HEK293 (cell line): ENCODE measurements at regions not wholly inside any gene's neighbourhood (a gene's known extent, or its start where the extent isn't known, plus 50 kb on each side); places are given as distances from the start of the nearest gene placed in this dataset.

Source experiments
- CTCF ChIA-PET: fragments of 350-600 bp; formaldehyde crosslinking; extraction: SDS; loops from one replicate; lab custom pipeline; 2021; ENCODE audit warnings: antibody characterized with exemption; lab: Yijun Ruan, JAX
- POLR2A ChIA-PET: fragments of 300-600 bp; formaldehyde crosslinking; extraction: SDS; loops from one replicate; lab custom pipeline; 2020; ENCODE audit warnings: antibody characterized with exemption, inconsistent platforms; lab: Yijun Ruan, JAX
- H3K27ac ChIP-seq: fragments of 200-500 bp; sonication (Bioruptor generic); 2 replicates; pipeline ENCODE4 v1.5.1; 2014; ENCODE audit warnings: low read depth, low read length, control low read depth, inconsistent platforms; ENCODE audit errors: extremely low read depth
- H3K36me3 ChIP-seq, 2 experiments: fragments of 200-500 bp in 1 of 2; sonication (Bioruptor generic) in 1 of 2; 1 replicate in 1 of 2; 2 replicates in 1 of 2; pipeline ENCODE4 v1.5.1; 2014 to 2017; ENCODE audit warnings: inconsistent platforms in 2 of 2, low read length in 2 of 2; ENCODE audit not compliant: control insufficient read depth in 2 of 2, insufficient read depth in 1 of 2
- H3K4me1 ChIP-seq: fragments of 200-500 bp; sonication (Bioruptor generic); 2 replicates; pipeline ENCODE4 v1.5.1; 2014; ENCODE audit warnings: mild to moderate bottlenecking, low read length, inconsistent platforms; ENCODE audit not compliant: control insufficient read depth, insufficient read depth
- H3K4me3 ChIP-seq: 2 replicates; pipeline ENCODE4 v1.5.1; 2011; ENCODE audit warnings: low read depth, mild to moderate bottlenecking, control low read depth, low read length, moderate library complexity
- H3K9me3 ChIP-seq: fragments of 200-500 bp; sonication (Bioruptor generic); 2 replicates; pipeline ENCODE4 v1.5.1; 2014; ENCODE audit warnings: low read depth, low read length, inconsistent platforms; ENCODE audit not compliant: control insufficient read depth, insufficient read depth
- KLF16 ChIP-seq: fragments of 450-650 bp; formaldehyde crosslinking; IDR thresholded peaks from 2 replicates; pipeline ENCODE4 v1.5.1; 2017; ENCODE audit warnings: missing biosample characterization, missing genetic modification characterization
- KLF17 ChIP-seq: fragments of 450-650 bp; formaldehyde crosslinking; IDR thresholded peaks from 2 replicates; pipeline ENCODE4 v1.5.1; 2016; ENCODE audit warnings: missing biosample characterization, missing genetic modification characterization
- MZF1 ChIP-seq: fragments of 450-650 bp; formaldehyde crosslinking; IDR thresholded peaks from 2 replicates; pipeline ENCODE4 v1.5.1; 2017; ENCODE audit warnings: missing biosample characterization, missing genetic modification characterization, borderline replicate concordance
- ZBTB11 ChIP-seq: fragments of 450-650 bp; formaldehyde crosslinking; conservative IDR thresholded peaks from 2 replicates; pipeline ENCODE4 v1.5.1; 2016; ENCODE audit warnings: low read depth, missing biosample characterization, missing genetic modification characterization
- ZBTB49 ChIP-seq: fragments of 450-650 bp; formaldehyde crosslinking; IDR thresholded peaks from 2 replicates; pipeline ENCODE4 v1.5.1; 2016; ENCODE audit warnings: missing biosample characterization, missing genetic modification characterization, low read depth
- ZNF138 ChIP-seq: fragments of 450-650 bp; formaldehyde crosslinking; IDR thresholded peaks from 2 replicates; pipeline ENCODE4 v1.5.1; 2016; ENCODE audit warnings: missing biosample characterization, missing genetic modification characterization, borderline replicate concordance
- ZNF362 ChIP-seq: fragments of 450-650 bp; formaldehyde crosslinking; IDR thresholded peaks from 2 replicates; pipeline ENCODE4 v1.5.1; 2016; ENCODE audit warnings: missing biosample characterization, missing genetic modification characterization
- ZNF366 ChIP-seq: fragments of 450-650 bp; formaldehyde crosslinking; conservative IDR thresholded peaks from 2 replicates; pipeline ENCODE4 v1.5.1; 2016; ENCODE audit warnings: missing biosample characterization, missing genetic modification characterization
- ZNF529 ChIP-seq: fragments of 450-650 bp; formaldehyde crosslinking; IDR thresholded peaks from 2 replicates; pipeline ENCODE4 v1.5.1; 2017; ENCODE audit warnings: missing genetic modification characterization, missing biosample characterization; ENCODE audit not compliant: insufficient replicate concordance
- ZNF555 ChIP-seq: fragments of 450-650 bp; formaldehyde crosslinking; conservative IDR thresholded peaks from 2 replicates; pipeline ENCODE4 v1.5.1; 2017; ENCODE audit warnings: missing biosample characterization, mild to moderate bottlenecking, missing genetic modification characterization, inconsistent platforms
- ZNF558 ChIP-seq: fragments of 450-650 bp; formaldehyde crosslinking; IDR thresholded peaks from 2 replicates; pipeline ENCODE4 v1.5.1; 2016; ENCODE audit warnings: missing biosample characterization, missing genetic modification characterization
- ZNF610 ChIP-seq: fragments of 450-650 bp; formaldehyde crosslinking; IDR thresholded peaks from 2 replicates; pipeline ENCODE4 v1.5.1; 2016; ENCODE audit warnings: missing biosample characterization, missing genetic modification characterization, borderline replicate concordance
- ZNF623 ChIP-seq: fragments of 450-650 bp; formaldehyde crosslinking; IDR thresholded peaks from 2 replicates; pipeline ENCODE4 v1.5.1; 2016; ENCODE audit warnings: missing biosample characterization, missing genetic modification characterization
- ZNF624 ChIP-seq: fragments of 450-650 bp; formaldehyde crosslinking; IDR thresholded peaks from 2 replicates; pipeline ENCODE4 v1.5.1; 2017; ENCODE audit warnings: missing biosample characterization, missing genetic modification characterization
- ZNF639 ChIP-seq: fragments of 450-650 bp; formaldehyde crosslinking; IDR thresholded peaks from 2 replicates; pipeline ENCODE4 v1.5.1; 2016; ENCODE audit warnings: missing biosample characterization, missing genetic modification characterization
- ZNF660 ChIP-seq: fragments of 450-650 bp; IDR thresholded peaks from 2 replicates; pipeline ENCODE4 v1.5.1; 2018; ENCODE audit warnings: missing biosample characterization, mild to moderate bottlenecking, missing genetic modification characterization

GRCh38 chr10:33493978-33494377 is 159.5 kb upstream of the NRP1 start:
- Histone ChIP-seq H3K36me3 (no peaks in the 10 kb centered on the region), H3K9me3 (no peaks in the 10 kb centered on the region), H3K4me3 (no peak overlapping the region), H3K4me1 (no peaks in the 10 kb centered on the region), H3K27ac (no peak overlapping the region)
- ChIA-PET POLR2A (no interaction called here), CTCF (interaction anchor here (0.6 kb wide), 2 partner anchors 161 to 1655 kb away, joined by 3 to 4 read pairs; no protein-coding TSS in a partner anchor)
- TF ChIP-seq ZBTB49 (tag by site-specific recombination) (no peak), ZNF660 (tag by site-specific recombination) (no peak), ZNF138 (tag by site-specific recombination) (no peak), KLF16 (tag by site-specific recombination) (no peak), MZF1 (no peak), ZNF366 (no peak)

- no peak overlapping the region for H3K27ac ChIP-seq
- ChIA-PET POLR2A (no interaction called here), CTCF (no interaction called here)
- no peaks in the 10 kb centered on the region for H3K9me3 ChIP-seq
- no peaks in the 10 kb centered on the region for H3K36me3 ChIP-seq
- TF ChIP-seq ZNF138 (tag by site-specific recombination) (no peak), KLF17 (tag by site-specific recombination) (no peak), ZBTB11 (no peak), ZNF639 (tag by site-specific recombination) (no peak), ZNF362 (tag by site-specific recombination) (no peak), ZNF529 (no peak), ZNF555 (tag by site-specific recombination) (no peak), ZNF558 (tag by site-specific recombination) (no peak), ZNF610 (no peak), ZNF623 (tag by site-specific recombination) (no peak), ZNF624 (no peak)
- H3K4me3 ChIP-seq = no peak overlapping the region
- H3K4me1 ChIP-seq = no peaks in the 10 kb centered on the region
These were observed 159.0 kb upstream of the NRP1 start for GRCh38 chr10:33493497-33493896.
